GM19043 (cell line): ENCODE measurements at regions not wholly inside any gene's neighbourhood (a gene's known extent, or its start where the extent isn't known, plus 50 kb on each side); places are given as distances from the start of the nearest gene placed in this dataset.

Experiments used
- ATAC-seq: cut with Tn5 transposase; IDR thresholded peaks from one replicate; pipeline ENCODE4 v1.9.1; 2021; ENCODE audit warnings: low read depth; ENCODE audit not compliant: unreplicated experiment

GRCh38 chr1:238673561-238673960 lies 712.8 kb upstream of the CHRM3 start:
- ATAC-seq = no peak

GRCh38 chr1:238672806-238673205 lies 713.6 kb upstream of the CHRM3 start:
- no peak for ATAC-seq

DNA sequence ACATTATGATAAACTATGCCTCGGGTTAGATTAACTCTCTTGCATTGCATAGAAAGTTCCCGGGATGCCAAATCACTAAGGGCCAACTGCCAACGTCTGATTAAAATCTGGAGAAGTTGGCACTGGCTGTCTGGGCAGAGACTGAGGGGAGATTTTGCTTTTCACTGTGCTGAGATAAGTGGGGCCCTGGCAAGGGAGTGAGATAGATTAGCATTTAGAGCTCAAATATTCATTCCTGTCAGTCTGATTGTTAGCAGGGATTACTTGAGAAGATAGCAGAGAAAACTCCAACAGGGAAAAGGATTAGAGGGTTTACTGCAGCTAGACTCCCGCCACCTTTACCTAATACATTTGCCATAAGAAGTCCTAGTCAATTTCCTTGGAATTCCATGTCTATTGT lies 714.1 kb upstream of the CHRM3 start:
- ATAC-seq = no peak

DNA sequence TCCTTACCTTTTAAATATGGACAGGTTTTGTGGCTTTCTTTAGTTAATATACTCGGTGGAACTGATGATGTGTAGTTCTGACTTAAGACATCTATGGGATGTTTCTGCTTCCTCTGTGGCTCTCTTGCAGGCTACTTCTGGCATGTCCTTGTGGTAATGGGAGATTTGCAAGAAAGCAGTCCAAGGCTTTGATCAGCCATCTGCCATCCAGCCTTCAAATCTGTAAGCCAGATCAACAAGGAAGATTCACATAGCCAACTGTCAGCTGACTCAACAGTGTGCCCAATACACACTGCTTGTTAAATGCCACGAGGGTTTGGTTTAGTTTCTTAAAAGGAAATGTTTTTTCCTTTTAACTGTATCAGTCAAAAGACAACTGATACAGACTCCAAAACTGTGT lies 722.2 kb upstream of the CHRM3 start:
- ATAC-seq = no peak

- ATAC-seq = no peak
Measured at GRCh38 chr1:238660849-238661248, 725.5 kb upstream of the CHRM3 start.

- no peak for ATAC-seq
Measured at GRCh38 chr1:238658763-238659162, 727.6 kb upstream of the CHRM3 start.

DNA sequence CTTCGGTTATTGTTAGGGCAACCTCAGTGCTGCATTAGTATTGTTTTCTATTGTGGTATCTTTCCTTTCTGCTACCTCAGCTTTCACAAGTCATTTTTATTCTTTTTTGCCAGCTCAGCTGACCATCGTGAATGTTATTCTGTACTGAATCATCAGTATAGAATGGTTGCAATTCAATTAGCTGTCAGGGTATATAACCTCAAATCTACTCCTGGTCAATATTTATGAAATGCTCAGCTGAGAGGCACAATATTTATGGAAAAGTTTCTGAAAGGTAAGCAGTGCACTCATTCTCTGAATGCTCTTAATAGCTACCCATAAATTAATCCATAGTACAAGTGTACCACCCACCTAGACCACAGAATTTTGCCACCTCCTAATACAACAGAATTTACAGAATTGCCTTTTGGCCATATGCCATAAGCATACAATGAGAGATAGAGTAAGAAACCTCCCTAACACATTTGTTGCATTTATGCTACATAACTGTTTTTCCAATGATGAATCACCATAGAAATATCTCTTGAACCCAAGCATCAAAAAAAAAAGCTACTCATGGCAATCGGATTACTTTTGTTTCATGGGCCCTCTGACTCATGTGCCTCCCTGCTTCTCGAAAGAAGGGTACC lies 732.6 kb upstream of the CHRM3 start:
- ATAC-seq = no peak

- no peak for ATAC-seq
Measured at GRCh38 chr1:238652346-238652968, 733.9 kb upstream of the CHRM3 start.

- ATAC-seq = no peak
Measured at GRCh38 chr1:238649200-238649599, 737.2 kb upstream of the CHRM3 start.

- ATAC-seq = no peak
Measured at GRCh38 chr1:238648751-238649150, 737.6 kb upstream of the CHRM3 start.

- ATAC-seq = no peak
Measured at GRCh38 chr1:238648296-238648695, 738.1 kb upstream of the CHRM3 start.

DNA sequence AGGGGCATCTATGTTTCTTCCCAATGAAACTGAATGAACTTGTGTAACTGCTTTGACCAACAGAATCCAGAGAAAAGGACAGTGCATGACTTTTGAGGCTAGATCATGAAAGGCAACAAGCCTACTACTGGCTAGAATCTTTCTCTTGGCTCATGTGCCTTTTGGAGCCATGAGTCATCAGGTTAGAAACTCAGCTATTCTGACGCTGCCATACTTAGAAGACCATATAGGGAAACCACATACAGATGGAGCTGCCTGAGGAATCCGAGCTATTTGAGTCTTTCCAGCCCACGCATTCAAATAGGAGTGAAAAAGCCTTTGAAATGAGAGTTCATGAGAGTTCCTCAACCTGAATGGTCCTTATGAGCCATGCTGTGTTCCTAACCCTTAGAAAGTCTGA lies 738.5 kb upstream of the CHRM3 start:
- no peak for ATAC-seq

GRCh38 chr1:238642231-238642630 lies 744.1 kb upstream of the CHRM3 start:
- ATAC-seq = no peak

- ATAC-seq = no peak
Measured at GRCh38 chr1:238639861-238640260, 746.5 kb upstream of the CHRM3 start.

DNA sequence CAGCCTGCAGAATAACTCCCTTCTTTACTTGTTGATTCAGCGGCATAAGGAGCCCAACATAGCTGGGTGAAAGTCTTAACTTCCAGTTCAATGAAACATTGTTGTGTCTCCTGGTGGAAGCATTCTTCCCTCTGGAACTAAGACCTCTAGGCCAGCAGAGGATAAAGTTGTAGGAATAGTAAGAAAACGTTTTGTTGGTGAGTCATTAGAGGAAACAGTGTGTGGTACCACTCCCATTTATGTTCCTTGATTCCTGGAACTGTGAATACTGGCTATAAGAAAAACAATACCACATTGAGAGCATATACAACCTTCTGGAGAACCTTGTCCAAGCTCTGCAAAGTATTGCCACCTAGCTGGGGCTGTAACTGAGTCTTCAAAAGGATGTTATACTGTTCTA lies 737.4 kb upstream of the ZP4 start:
- ATAC-seq = no peak

GRCh38 chr1:238624776-238625175 lies 734.1 kb upstream of the ZP4 start:
- ATAC-seq = no peak

- no peak for ATAC-seq
Measured at GRCh38 chr1:238621405-238621804, 730.7 kb upstream of the ZP4 start.

DNA sequence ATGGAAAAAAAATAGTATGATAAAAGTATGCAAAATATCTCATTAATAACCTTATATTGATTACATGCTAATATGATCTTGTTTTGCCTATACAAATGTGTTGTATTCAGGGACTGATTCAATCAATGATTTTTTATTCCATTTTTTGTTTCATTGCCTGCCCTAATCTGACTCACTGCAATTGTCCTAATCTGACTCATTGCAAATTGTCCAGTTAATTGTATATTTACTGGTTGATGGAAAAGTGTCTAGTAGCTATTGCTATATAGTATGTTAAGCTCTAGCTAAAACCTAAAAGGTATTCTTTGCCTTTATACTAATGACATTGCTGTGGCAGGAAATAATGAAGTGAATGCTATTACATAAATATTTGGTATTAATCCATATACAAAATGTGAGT lies 728.9 kb upstream of the ZP4 start:
- no peak for ATAC-seq

GRCh38 chr1:238611406-238611805 lies 720.7 kb upstream of the ZP4 start:
- ATAC-seq = no peak

GRCh38 chr1:238608144-238608543 lies 717.4 kb upstream of the ZP4 start:
- no peak for ATAC-seq

DNA sequence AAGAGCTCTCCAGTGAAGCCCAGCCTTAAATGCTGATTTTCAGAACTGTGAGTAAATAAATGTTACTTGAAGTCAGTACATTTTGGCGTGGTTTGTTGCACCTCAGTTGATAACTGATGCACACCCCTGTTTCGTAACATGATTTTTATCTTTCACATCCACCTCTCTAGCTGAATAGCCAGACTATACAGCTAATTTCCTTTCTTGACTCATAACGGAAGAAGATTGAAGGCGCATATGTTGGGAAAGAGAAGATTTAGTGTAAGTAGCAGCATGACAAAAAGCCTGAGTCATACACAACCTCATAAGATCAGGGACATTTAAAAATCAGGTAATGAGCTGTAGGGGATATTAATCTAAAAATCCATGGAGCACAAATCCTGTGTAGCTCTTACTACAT lies 716.2 kb upstream of the ZP4 start:
- ATAC-seq = no peak

DNA sequence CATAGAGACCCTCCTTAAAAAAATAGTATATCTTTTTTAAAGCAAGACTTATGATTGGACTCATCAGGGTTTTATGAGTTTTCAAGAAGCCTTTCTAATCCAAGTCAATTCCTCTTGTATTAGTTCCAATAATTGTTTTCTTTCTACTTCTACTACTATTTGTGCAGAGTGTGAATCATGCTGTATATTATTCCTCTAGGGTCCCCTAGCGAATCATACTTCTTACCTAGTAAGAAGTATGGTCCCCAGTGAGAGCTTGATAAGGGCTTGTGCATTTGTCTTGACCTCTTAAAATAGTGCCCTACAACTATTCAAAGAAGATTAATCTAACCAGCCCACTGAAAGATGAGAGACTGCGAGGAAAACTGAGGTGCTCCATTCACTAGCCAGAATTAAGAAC lies 715.7 kb upstream of the ZP4 start:
- ATAC-seq = no peak

DNA sequence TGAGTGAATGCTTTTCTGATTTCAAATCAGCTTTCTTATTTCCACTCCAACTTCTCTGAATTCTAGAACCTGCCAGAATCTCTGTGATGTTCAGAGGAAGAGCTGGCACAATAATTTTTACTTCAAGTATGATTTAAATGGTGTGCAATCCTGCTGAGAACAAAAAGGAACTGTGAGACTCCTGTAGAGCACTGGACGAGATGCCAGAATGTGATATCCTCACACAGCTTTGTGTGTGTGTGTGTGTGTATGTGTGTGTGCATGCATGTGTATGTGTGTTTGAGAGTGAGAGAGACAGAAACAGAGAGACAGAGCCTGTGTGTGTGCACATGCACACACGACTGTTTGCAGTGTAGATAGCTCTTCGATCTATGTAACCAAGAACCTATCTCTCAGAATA lies 713.6 kb upstream of the ZP4 start:
- ATAC-seq = no peak
